LNCaP clone FGC (cell line): ENCODE measurements at regions not wholly inside any gene's neighbourhood (a gene's known extent, or its start where the extent isn't known, plus 50 kb on each side); places are given as distances from the start of the nearest gene placed in this dataset.

Experiments
- DNase-seq: peaks from one replicate; pipeline ENCODE4 v3.0.0-alpha.2; 2011; ENCODE audit warnings: low read depth
- H3K4me3 ChIP-seq: 2 replicates; pipeline ENCODE4 v1.5.1; 2011; ENCODE audit warnings: mild to moderate bottlenecking, low read depth, low read length, control low read depth
- TF ChIP-seq, protein P1 (sequence below): IDR thresholded peaks from 2 replicates; pipeline ENCODE4 v1.5.1; 2012; ENCODE audit warnings: mild to moderate bottlenecking; ENCODE audit not compliant: control insufficient read depth, insufficient read depth; ENCODE audit errors: extremely low read depth

DNA sequence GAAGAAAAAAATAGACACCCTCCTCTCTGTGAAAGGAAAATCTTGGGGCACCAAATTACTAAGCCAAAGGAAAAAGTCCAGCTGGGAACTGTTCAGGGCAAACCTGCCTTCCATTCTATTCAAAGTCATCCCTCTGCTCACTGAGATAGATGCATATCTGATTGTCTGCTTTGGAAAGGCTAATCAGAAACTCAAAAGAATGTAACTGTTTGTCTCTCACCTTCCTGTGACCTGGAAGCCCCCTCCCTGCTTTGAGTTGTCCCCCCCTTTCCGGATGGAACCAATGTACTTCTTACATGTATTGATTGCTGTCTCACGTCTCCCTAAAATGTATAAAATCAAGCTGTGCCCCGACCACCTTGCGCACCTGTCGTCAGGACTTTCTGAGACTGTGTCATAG, 216.0 kb upstream of the SOX1 start:
- TF ChIP-seq, protein P1, sequence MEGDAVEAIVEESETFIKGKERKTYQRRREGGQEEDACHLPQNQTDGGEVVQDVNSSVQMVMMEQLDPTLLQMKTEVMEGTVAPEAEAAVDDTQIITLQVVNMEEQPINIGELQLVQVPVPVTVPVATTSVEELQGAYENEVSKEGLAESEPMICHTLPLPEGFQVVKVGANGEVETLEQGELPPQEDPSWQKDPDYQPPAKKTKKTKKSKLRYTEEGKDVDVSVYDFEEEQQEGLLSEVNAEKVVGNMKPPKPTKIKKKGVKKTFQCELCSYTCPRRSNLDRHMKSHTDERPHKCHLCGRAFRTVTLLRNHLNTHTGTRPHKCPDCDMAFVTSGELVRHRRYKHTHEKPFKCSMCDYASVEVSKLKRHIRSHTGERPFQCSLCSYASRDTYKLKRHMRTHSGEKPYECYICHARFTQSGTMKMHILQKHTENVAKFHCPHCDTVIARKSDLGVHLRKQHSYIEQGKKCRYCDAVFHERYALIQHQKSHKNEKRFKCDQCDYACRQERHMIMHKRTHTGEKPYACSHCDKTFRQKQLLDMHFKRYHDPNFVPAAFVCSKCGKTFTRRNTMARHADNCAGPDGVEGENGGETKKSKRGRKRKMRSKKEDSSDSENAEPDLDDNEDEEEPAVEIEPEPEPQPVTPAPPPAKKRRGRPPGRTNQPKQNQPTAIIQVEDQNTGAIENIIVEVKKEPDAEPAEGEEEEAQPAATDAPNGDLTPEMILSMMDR, result no peak
- no peak overlapping the region for H3K4me3 ChIP-seq
- DNase-seq, result no peak

DNA sequence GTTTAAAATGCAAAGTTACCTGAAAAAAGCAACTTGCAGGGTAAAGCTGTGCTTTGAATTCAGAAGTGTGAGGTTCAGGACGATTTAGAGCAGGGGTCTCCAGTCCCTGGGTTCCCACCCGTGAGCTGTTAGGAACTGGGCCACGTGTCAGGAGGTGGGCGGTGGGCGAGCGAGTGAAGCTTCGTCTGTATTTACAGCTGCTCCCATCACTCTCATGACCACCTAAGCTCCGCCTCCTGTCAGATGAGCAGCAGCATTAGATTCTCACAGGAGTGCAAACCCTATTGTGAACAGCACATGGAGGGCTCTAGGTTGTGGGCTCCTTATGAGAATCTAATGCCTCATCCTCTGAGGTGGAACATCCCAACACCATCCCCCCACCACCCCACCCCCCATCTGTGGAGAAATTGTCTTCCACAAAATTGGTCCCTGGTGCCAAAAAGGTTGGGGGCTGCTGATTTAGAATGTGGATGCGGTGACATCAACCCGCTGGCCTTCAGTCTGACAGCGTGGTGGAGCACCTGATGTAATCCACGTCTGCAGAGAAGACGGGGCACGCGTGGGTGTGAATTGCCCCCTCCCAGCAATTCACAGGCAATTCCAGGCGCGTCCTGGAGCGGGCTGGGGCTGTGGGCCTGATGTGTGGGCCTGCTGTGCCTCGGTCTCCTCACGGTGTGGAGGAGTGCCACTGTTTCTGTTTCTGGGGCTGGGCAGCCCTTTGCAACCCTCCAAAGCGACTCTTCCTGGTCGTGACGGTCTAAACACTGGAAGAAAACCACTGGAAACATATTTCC, 214.0 kb upstream of the SOX1 start:
- TF ChIP-seq, protein P1, result no peak
- DNase-seq, result no peak
- no peak overlapping the region for H3K4me3 ChIP-seq

DNA sequence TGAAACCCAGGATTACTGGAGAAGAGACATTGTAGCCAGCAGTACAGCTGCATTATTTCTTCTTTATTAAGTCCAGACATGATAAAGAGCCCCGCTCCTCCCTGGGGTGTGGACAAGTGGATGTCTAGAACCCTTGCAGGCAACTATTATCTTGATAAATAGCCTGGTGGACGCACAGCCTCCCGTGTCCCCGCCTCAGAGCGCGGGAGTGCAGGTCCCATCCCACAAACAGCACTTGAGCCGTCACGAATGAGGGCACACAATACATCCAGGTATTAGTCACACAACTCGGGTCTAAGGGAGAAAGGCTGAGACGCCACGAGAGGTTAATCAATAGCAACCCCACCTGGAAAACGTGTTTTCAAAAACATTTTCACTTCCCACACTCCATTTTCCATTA, 213.2 kb upstream of the SOX1 start:
- DNase-seq, result no peak
- no peak overlapping the region for H3K4me3 ChIP-seq
- TF ChIP-seq, protein P1, result no peak

DNA sequence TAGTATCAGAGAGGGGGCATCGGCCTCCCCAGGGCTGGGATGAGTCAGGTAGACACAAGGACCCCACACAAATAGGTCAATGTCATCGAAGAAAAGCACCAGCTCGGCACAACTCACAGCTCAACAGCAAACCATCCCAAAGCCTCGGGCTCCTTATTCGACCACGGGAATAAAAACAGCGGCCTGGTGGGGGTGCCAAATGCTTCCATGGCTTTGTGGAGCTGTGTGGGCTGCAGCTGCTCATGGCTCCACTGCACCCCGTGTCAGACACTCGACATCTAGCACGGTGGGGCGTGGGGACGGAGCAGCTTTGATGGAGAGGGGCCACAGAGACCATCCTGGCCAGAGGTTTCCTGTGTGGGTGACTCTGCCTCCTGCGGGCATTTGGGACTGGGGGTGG, 212.5 kb upstream of the SOX1 start:
- TF ChIP-seq, protein P1, result no peak

DNA sequence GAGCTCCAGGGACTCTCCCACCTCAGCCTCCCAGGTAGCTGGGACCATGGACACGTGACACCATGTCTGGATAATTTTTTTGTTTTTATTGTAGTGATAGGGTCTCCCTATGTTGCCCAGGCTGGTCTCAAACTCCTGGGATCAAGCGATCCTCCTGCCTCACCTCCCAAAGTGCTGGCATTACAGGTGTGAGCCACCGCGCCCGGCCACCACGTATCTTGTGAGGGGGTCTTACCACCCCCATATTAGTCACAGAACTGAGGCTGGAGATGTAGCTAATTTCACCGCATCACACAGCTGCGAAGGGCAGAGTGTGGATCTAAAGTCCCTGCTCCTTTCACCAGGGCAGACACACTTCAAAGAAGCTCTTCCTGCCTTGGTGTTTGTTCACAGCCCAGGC, 211.8 kb upstream of the SOX1 start:
- TF ChIP-seq, protein P1, result no peak
- H3K4me3 ChIP-seq, result no peak overlapping the region
- no peak for DNase-seq

More for the DNA sequence above, 212.5 kb upstream of the SOX1 start:
- H3K4me3 ChIP-seq, result no peak overlapping the region
- DNase-seq, result no peak

DNA sequence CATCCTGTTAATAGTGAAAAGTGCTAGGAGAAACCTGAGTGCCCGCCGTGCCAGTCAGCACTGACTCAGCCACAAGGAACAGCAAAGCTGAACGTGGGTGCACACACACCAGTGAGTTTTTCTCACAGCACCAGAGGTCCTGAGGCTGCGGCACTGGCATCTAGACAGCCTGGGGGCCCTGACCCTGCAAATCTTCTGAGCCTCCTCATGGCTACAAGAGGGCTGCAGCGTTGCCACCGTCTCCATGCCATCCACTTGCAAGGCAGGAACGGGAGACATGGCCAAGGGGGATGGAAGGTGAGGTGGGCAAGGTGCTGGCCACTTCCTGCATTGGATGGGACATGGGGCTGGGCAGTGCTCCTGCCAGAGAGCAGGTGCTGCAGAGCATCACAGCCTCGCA, 211.2 kb upstream of the SOX1 start:
- H3K4me3 ChIP-seq, result no peak overlapping the region
- TF ChIP-seq, protein P1, result no peak
- no peak for DNase-seq

DNA sequence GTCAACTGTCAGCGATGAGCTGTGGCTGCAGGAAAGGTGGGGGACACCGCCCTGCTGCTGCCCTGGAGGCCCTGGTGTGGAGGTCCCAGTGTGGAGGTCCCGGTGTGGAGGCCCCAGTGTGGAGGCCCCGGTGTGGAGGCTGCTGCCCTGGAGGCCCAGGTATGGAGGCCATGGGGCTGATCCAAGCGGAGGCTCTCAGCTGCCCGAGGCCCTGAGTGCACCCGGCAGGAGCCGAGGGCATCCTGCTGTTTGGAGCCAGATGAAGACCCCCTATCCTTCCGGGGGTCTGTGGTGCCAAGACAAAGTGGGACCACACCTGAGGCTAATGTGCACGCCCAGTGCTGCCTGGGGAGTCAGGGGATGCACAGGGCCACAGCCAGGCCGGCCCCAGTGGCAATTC, 210.4 kb upstream of the SOX1 start:
- TF ChIP-seq, protein P1, result no peak
- H3K4me3 ChIP-seq, result no peak overlapping the region
- DNase-seq, result no peak
